H1 (cell line): ENCODE measurements at regions not wholly inside any gene's neighbourhood (a gene's known extent, or its start where the extent isn't known, plus 50 kb on each side); places are given as distances from the start of the nearest gene placed in this dataset.

Experiments
- ATF2 ChIP-seq: IDR thresholded peaks from 2 replicates; pipeline ENCODE4 v1.6.1; 2012; ENCODE audit warnings: low read length, inconsistent platforms
- CBX5 ChIP-seq: fragments of 300-800, 300-1000 bp; sonication (generic); IDR thresholded peaks from 2 replicates; pipeline ENCODE4 v1.7.1; 2016; ENCODE audit warnings: antibody characterized with exemption, low read length, low read depth
- E2F6 ChIP-seq: IDR thresholded peaks from 2 replicates; pipeline ENCODE4 v1.6.1; 2012; ENCODE audit warnings: inconsistent platforms
- EGR1 ChIP-seq: IDR thresholded peaks from 2 replicates; pipeline ENCODE4 v1.6.1; 2011; ENCODE audit warnings: low read depth, low read length, borderline replicate concordance
- FOSL1 ChIP-seq: IDR thresholded peaks from 2 replicates; pipeline ENCODE4 v1.6.1; 2011; ENCODE audit warnings: mild to moderate bottlenecking, low read depth, low read length, moderate library complexity; ENCODE audit not compliant: insufficient read depth
- JUN ChIP-seq: IDR thresholded peaks from 2 replicates; pipeline ENCODE4 v1.6.1; 2011; ENCODE audit warnings: low read depth, mild to moderate bottlenecking, improper control_type of control experiment, low read length
- POLR2AphosphoS5 ChIP-seq: IDR thresholded peaks from 2 replicates; pipeline ENCODE4 v1.6.1; 2011; ENCODE audit warnings: low read depth, low read length
- SIX5 ChIP-seq: IDR thresholded peaks from 2 replicates; pipeline ENCODE4 v1.6.1; 2011; ENCODE audit warnings: mild to moderate bottlenecking, low read depth, low read length
- TAF7 ChIP-seq: optimal IDR thresholded peaks from 2 replicates; pipeline ENCODE3; 2011; ENCODE audit warnings: low read depth, mild to moderate bottlenecking, inconsistent platforms, low read length, moderate library complexity, borderline replicate concordance
- TF ChIP-seq, protein P1 (sequence below): fragments of 300-600 bp; sonication (generic); IDR thresholded peaks from 2 replicates; pipeline ENCODE4 v1.7.1; 2012; ENCODE audit warnings: low read length, moderate library complexity, mild to moderate bottlenecking, inconsistent platforms; ENCODE audit not compliant: insufficient replicate concordance

GRCh38 chr2:217626926-217627325 is 375.9 kb downstream of the TNS1 start (continued):
- TF ChIP-seq, protein P1, sequence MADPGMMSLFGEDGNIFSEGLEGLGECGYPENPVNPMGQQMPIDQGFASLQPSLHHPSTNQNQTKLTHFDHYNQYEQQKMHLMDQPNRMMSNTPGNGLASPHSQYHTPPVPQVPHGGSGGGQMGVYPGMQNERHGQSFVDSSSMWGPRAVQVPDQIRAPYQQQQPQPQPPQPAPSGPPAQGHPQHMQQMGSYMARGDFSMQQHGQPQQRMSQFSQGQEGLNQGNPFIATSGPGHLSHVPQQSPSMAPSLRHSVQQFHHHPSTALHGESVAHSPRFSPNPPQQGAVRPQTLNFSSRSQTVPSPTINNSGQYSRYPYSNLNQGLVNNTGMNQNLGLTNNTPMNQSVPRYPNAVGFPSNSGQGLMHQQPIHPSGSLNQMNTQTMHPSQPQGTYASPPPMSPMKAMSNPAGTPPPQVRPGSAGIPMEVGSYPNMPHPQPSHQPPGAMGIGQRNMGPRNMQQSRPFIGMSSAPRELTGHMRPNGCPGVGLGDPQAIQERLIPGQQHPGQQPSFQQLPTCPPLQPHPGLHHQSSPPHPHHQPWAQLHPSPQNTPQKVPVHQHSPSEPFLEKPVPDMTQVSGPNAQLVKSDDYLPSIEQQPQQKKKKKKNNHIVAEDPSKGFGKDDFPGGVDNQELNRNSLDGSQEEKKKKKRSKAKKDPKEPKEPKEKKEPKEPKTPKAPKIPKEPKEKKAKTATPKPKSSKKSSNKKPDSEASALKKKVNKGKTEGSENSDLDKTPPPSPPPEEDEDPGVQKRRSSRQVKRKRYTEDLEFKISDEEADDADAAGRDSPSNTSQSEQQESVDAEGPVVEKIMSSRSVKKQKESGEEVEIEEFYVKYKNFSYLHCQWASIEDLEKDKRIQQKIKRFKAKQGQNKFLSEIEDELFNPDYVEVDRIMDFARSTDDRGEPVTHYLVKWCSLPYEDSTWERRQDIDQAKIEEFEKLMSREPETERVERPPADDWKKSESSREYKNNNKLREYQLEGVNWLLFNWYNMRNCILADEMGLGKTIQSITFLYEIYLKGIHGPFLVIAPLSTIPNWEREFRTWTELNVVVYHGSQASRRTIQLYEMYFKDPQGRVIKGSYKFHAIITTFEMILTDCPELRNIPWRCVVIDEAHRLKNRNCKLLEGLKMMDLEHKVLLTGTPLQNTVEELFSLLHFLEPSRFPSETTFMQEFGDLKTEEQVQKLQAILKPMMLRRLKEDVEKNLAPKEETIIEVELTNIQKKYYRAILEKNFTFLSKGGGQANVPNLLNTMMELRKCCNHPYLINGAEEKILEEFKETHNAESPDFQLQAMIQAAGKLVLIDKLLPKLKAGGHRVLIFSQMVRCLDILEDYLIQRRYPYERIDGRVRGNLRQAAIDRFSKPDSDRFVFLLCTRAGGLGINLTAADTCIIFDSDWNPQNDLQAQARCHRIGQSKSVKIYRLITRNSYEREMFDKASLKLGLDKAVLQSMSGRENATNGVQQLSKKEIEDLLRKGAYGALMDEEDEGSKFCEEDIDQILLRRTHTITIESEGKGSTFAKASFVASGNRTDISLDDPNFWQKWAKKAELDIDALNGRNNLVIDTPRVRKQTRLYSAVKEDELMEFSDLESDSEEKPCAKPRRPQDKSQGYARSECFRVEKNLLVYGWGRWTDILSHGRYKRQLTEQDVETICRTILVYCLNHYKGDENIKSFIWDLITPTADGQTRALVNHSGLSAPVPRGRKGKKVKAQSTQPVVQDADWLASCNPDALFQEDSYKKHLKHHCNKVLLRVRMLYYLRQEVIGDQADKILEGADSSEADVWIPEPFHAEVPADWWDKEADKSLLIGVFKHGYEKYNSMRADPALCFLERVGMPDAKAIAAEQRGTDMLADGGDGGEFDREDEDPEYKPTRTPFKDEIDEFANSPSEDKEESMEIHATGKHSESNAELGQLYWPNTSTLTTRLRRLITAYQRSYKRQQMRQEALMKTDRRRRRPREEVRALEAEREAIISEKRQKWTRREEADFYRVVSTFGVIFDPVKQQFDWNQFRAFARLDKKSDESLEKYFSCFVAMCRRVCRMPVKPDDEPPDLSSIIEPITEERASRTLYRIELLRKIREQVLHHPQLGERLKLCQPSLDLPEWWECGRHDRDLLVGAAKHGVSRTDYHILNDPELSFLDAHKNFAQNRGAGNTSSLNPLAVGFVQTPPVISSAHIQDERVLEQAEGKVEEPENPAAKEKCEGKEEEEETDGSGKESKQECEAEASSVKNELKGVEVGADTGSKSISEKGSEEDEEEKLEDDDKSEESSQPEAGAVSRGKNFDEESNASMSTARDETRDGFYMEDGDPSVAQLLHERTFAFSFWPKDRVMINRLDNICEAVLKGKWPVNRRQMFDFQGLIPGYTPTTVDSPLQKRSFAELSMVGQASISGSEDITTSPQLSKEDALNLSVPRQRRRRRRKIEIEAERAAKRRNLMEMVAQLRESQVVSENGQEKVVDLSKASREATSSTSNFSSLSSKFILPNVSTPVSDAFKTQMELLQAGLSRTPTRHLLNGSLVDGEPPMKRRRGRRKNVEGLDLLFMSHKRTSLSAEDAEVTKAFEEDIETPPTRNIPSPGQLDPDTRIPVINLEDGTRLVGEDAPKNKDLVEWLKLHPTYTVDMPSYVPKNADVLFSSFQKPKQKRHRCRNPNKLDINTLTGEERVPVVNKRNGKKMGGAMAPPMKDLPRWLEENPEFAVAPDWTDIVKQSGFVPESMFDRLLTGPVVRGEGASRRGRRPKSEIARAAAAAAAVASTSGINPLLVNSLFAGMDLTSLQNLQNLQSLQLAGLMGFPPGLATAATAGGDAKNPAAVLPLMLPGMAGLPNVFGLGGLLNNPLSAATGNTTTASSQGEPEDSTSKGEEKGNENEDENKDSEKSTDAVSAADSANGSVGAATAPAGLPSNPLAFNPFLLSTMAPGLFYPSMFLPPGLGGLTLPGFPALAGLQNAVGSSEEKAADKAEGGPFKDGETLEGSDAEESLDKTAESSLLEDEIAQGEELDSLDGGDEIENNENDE, result no peak
- TF ChIP-seq TAF7 (no peak), ATF2 (no peak), JUN (no peak), POLR2AphosphoS5 (no peak), EGR1 (no peak), E2F6 (no peak), FOSL1 (no peak), SIX5 (no peak), CBX5 (no peak)
